ENCODE measurements at regions not wholly inside any gene's neighbourhood (a gene's known extent, or its start where the extent isn't known, plus 50 kb on each side); places are given as distances from the start of the nearest gene placed in this dataset.

DNA sequence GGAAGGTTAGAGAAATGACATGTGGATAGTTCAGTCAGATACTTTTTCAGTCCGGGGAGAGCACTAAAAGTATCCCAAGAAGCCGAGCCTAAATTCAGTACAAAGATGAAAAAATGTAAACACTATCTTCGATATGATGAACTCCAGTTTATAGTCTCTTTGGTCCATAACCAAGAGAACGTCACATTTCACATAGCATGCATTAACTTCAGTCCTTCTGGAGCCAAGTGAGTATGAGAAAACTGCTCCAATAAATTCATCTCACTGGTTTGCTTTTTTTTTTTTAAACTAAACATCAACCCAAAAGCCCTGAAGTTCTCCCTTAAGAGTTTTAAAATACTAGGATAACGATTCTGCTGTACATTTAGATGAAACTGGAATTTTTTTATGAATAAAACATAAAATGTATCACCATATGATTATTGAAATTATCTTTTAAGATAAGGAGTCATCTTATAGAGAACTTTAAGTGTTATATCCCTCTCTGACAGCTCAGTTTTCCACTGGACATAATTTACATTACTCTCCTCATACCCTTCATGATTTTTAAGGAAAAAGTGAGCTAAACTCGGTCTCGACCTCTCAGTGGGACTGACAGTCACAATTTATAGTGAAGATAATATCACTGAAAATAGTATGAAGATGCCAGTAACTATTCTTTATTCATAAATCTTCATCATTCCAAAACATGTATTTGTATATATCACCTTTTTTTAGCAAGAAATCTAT is 841.5 kb upstream of the FLRT2 start:
- TF ChIP-seq POLR2AphosphoS5 (IDR thresholded peaks at IDR 0.05; ENCODE audit: low read depth) (no peak), GABPA (IDR thresholded peaks at IDR 0.05; ENCODE audit: low read depth) (no peak)
- TF ChIP-seq, protein P1, sequence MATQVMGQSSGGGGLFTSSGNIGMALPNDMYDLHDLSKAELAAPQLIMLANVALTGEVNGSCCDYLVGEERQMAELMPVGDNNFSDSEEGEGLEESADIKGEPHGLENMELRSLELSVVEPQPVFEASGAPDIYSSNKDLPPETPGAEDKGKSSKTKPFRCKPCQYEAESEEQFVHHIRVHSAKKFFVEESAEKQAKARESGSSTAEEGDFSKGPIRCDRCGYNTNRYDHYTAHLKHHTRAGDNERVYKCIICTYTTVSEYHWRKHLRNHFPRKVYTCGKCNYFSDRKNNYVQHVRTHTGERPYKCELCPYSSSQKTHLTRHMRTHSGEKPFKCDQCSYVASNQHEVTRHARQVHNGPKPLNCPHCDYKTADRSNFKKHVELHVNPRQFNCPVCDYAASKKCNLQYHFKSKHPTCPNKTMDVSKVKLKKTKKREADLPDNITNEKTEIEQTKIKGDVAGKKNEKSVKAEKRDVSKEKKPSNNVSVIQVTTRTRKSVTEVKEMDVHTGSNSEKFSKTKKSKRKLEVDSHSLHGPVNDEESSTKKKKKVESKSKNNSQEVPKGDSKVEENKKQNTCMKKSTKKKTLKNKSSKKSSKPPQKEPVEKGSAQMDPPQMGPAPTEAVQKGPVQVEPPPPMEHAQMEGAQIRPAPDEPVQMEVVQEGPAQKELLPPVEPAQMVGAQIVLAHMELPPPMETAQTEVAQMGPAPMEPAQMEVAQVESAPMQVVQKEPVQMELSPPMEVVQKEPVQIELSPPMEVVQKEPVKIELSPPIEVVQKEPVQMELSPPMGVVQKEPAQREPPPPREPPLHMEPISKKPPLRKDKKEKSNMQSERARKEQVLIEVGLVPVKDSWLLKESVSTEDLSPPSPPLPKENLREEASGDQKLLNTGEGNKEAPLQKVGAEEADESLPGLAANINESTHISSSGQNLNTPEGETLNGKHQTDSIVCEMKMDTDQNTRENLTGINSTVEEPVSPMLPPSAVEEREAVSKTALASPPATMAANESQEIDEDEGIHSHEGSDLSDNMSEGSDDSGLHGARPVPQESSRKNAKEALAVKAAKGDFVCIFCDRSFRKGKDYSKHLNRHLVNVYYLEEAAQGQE (IDR thresholded peaks at IDR 0.05; ENCODE audit: insufficient replicate concordance, low read depth) = no peak
- TF ChIP-seq, protein P2, sequence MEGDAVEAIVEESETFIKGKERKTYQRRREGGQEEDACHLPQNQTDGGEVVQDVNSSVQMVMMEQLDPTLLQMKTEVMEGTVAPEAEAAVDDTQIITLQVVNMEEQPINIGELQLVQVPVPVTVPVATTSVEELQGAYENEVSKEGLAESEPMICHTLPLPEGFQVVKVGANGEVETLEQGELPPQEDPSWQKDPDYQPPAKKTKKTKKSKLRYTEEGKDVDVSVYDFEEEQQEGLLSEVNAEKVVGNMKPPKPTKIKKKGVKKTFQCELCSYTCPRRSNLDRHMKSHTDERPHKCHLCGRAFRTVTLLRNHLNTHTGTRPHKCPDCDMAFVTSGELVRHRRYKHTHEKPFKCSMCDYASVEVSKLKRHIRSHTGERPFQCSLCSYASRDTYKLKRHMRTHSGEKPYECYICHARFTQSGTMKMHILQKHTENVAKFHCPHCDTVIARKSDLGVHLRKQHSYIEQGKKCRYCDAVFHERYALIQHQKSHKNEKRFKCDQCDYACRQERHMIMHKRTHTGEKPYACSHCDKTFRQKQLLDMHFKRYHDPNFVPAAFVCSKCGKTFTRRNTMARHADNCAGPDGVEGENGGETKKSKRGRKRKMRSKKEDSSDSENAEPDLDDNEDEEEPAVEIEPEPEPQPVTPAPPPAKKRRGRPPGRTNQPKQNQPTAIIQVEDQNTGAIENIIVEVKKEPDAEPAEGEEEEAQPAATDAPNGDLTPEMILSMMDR (IDR thresholded peaks at IDR 0.05; ENCODE audit: insufficient read depth, low read length) = no peak
